Trophoblast cell (in vitro differentiated cells and primary cell): ENCODE measurements at regions not wholly inside any gene's neighbourhood (a gene's known extent, or its start where the extent isn't known, plus 50 kb on each side); places are given as distances from the start of the nearest gene placed in this dataset.
A peak's percentile ranks its signal among the peaks of the same experiment; 100 is the strongest.
"Not testable (repeated sequence)": the region's sequence is repeated elsewhere in the genome, so short reads cannot be mapped to it uniquely, and the experiment has no call there.

Experiments used
- DNase-seq, 2 donors: peaks; one replicate each; pipeline ENCODE4 v3.0.0-alpha.2; 2016
- H2AFZ ChIP-seq: 2 replicates; pipeline ENCODE4 v1.6.1; 2013; ENCODE audit warnings: low read length, moderate library complexity, mild to moderate bottlenecking; ENCODE audit not compliant: insufficient read depth, poor library complexity
- H2AK5ac ChIP-seq: 2 replicates; pipeline ENCODE4 v1.6.1; 2013; ENCODE audit warnings: mild to moderate bottlenecking, low read length
- H2BK120ac ChIP-seq: 2 replicates; pipeline ENCODE4 v1.6.1; 2013; ENCODE audit warnings: low read length, mild to moderate bottlenecking, moderate library complexity; ENCODE audit not compliant: insufficient read depth, poor library complexity
- H2BK12ac ChIP-seq: 2 replicates; pipeline ENCODE4 v1.6.1; 2013; ENCODE audit warnings: mild to moderate bottlenecking, low read length, moderate library complexity
- H2BK5ac ChIP-seq: 2 replicates; pipeline ENCODE4 v1.6.1; 2013; ENCODE audit warnings: low read length, low read depth, moderate library complexity, mild to moderate bottlenecking; ENCODE audit not compliant: poor library complexity
- H3K14ac ChIP-seq: 2 replicates; pipeline ENCODE4 v1.6.1; 2013; ENCODE audit warnings: mild to moderate bottlenecking, low read length
- H3K18ac ChIP-seq: 2 replicates; pipeline ENCODE4 v1.6.1; 2013; ENCODE audit warnings: mild to moderate bottlenecking, low read length
- H3K23ac ChIP-seq: 2 replicates; pipeline ENCODE4 v1.6.1; 2013; ENCODE audit warnings: low read length
- H3K27ac ChIP-seq: 2 replicates; pipeline ENCODE4 v1.5.1; 2013; ENCODE audit warnings: low read depth, mild to moderate bottlenecking, inconsistent platforms, low read length, moderate library complexity
- H3K27me3 ChIP-seq: 2 replicates; pipeline ENCODE4 v1.6.1; 2013; ENCODE audit warnings: inconsistent platforms, mild to moderate bottlenecking, low read length, moderate library complexity; ENCODE audit not compliant: insufficient read depth
- H3K36me3 ChIP-seq, 2 experiments: 1 replicate in 1 of 2; 2 replicates in 1 of 2; pipeline ENCODE4 v1.6.1; 2013; ENCODE audit warnings: low read length in 2 of 2, mild to moderate bottlenecking in 2 of 2, moderate library complexity in 1 of 2; ENCODE audit not compliant: insufficient read depth in 2 of 2, control insufficient read depth in 1 of 2
- H3K4ac ChIP-seq: 2 replicates; pipeline ENCODE4 v1.6.1; 2013; ENCODE audit warnings: low read depth, mild to moderate bottlenecking, low read length, moderate library complexity
- H3K4me1 ChIP-seq, 2 experiments: 1 replicate in 1 of 2; 2 replicates in 1 of 2; pipeline ENCODE4 v1.6.1; 2013; ENCODE audit warnings: low read length in 2 of 2, mild to moderate bottlenecking in 2 of 2, moderate library complexity in 1 of 2; ENCODE audit not compliant: insufficient read depth in 2 of 2, control insufficient read depth in 1 of 2
- H3K4me2 ChIP-seq: 2 replicates; pipeline ENCODE4 v1.6.1; 2013; ENCODE audit warnings: inconsistent platforms, mild to moderate bottlenecking, low read length, moderate library complexity
- H3K4me3 ChIP-seq: 2 replicates; pipeline ENCODE4 v1.5.1; 2013; ENCODE audit warnings: mild to moderate bottlenecking, low read depth, low read length, inconsistent platforms
- H3K79me1 ChIP-seq: one replicate; pipeline ENCODE4 v1.6.1; 2013; ENCODE audit warnings: low read length
- H3K79me2 ChIP-seq: 2 replicates; pipeline ENCODE4 v1.6.1; 2013; ENCODE audit warnings: low read length, mild to moderate bottlenecking; ENCODE audit not compliant: control insufficient read depth, insufficient read depth, poor library complexity
- H3K9ac ChIP-seq: 2 replicates; pipeline ENCODE4 v1.6.1; 2013; ENCODE audit warnings: mild to moderate bottlenecking, low read length
- H3K9me3 ChIP-seq: 2 replicates; pipeline ENCODE4 v1.6.1; 2013; ENCODE audit warnings: low read depth, mild to moderate bottlenecking, control low read depth, inconsistent platforms, low read length; ENCODE audit not compliant: insufficient read depth
- H4K12ac ChIP-seq: 2 replicates; pipeline ENCODE4 v1.6.1; 2013; ENCODE audit warnings: low read depth, mild to moderate bottlenecking, low read length, moderate library complexity
- H4K8ac ChIP-seq: 2 replicates; pipeline ENCODE4 v1.6.1; 2013; ENCODE audit warnings: low read depth, mild to moderate bottlenecking, low read length, moderate library complexity
- H4K91ac ChIP-seq: one replicate; pipeline ENCODE4 v1.6.1; 2013; ENCODE audit warnings: low read depth, mild to moderate bottlenecking, low read length, moderate library complexity
- WGBS: extraction: QIAGEN DNeasy Blood & Tissue Kit; methylation state at CpG from one replicate; pipeline ENCODE4 v1.1.7; 2013; ENCODE audit warnings: missing lambda C conversion rate; ENCODE audit not compliant: insufficient read length, insufficient coverage; ENCODE audit errors: extremely low coverage; 5-methylcytosine and 5-hydroxymethylcytosine counted together

- Histone ChIP-seq H3K79me2 (no peaks in the 10 kb centered on the region), H4K12ac (no peak overlapping the region), H3K4me1 (no peaks in the 10 kb centered on the region), H3K27me3 (no peaks in the 10 kb centered on the region), H2BK120ac (no peak overlapping the region), H3K4me3 (no peak overlapping the region), H3K36me3 (no peaks in the 10 kb centered on the region), H3K23ac (no peak overlapping the region), H4K8ac (no peak overlapping the region), H3K9ac (no peak overlapping the region), H4K91ac (no peak overlapping the region), H2BK5ac (no peak overlapping the region), H3K18ac (no peak overlapping the region), H3K79me1 (no peaks in the 10 kb centered on the region), H2BK12ac (no peak overlapping the region), H3K4ac (no peak overlapping the region), H3K27ac (no peak overlapping the region), H2AFZ (no peak overlapping the region), H3K4me2 (no peak overlapping the region), H3K14ac (no peak overlapping the region), H2AK5ac (no peak overlapping the region), H3K9me3 (peaks cover 4% of the 10 kb centered on the region)
- DNase-seq = peak; percentile 34 to 73
- no CpG with 5 or more reads among the region's 8 CpGs for WGBS
Observed at GRCh38 chr11:56841210-56841810, 92.8 kb upstream of the OR9G4 start.

- H4K12ac ChIP-seq, H3K4me3 ChIP-seq: not testable (repeated sequence)
- no CpG with 5 or more reads among the region's 5 CpGs for WGBS
Observed at GRCh38 chr11:56827357-56827756, 78.9 kb upstream of the OR9G4 start.

GRCh38 chr11:56819916-56820315, 71.4 kb upstream of the OR9G4 start:
- no peak overlapping the region for H4K12ac ChIP-seq
- H3K79me1 ChIP-seq = no peaks in the 10 kb centered on the region
- H2BK5ac ChIP-seq = no peak overlapping the region
- H3K14ac ChIP-seq = no peak overlapping the region
- no peaks in the 10 kb centered on the region for H3K36me3 ChIP-seq
- H3K4me2 ChIP-seq = no peak overlapping the region
- DNase-seq = no peak
- no peak overlapping the region for H3K9ac ChIP-seq
- H2AFZ ChIP-seq = no peak overlapping the region
- H3K23ac ChIP-seq = no peak overlapping the region
- no peaks in the 10 kb centered on the region for H3K9me3 ChIP-seq
- H3K4me3 ChIP-seq = no peak overlapping the region
- WGBS = no CpG with 5 or more reads among the region's 2 CpGs
- no peak overlapping the region for H3K18ac ChIP-seq
- H2BK12ac ChIP-seq = no peak overlapping the region
- H4K91ac ChIP-seq = no peak overlapping the region
- no peaks in the 10 kb centered on the region for H3K27me3 ChIP-seq
- no peaks in the 10 kb centered on the region for H3K79me2 ChIP-seq
- no peak overlapping the region for H4K8ac ChIP-seq
- no peak overlapping the region for H2BK120ac ChIP-seq
- H3K4me1 ChIP-seq = no peaks in the 10 kb centered on the region
- no peak overlapping the region for H3K27ac ChIP-seq
- H2AK5ac ChIP-seq = no peak overlapping the region
- no peak overlapping the region for H3K4ac ChIP-seq

More at GRCh38 chr11:56827357-56827756, 78.9 kb upstream of the OR9G4 start:
- not testable (repeated sequence) for H3K27me3 ChIP-seq, H3K9ac ChIP-seq, H3K18ac ChIP-seq, H4K91ac ChIP-seq, H3K79me2 ChIP-seq, H3K36me3 ChIP-seq, H3K23ac ChIP-seq, H3K4me2 ChIP-seq, H3K14ac ChIP-seq, H2BK120ac ChIP-seq, H2BK5ac ChIP-seq, H4K8ac ChIP-seq, H3K9me3 ChIP-seq, H2BK12ac ChIP-seq, H3K4ac ChIP-seq, H2AK5ac ChIP-seq, H3K27ac ChIP-seq, H2AFZ ChIP-seq, H3K4me1 ChIP-seq, H3K79me1 ChIP-seq
- peak in 1 of 2 donors; percentile 17 for DNase-seq

GRCh38 chr11:56817661-56818060, 69.2 kb upstream of the OR9G4 start:
- WGBS = no CpG with 5 or more reads among the region's 3 CpGs
- no peak overlapping the region for H2BK5ac ChIP-seq
- no peak overlapping the region for H2BK120ac ChIP-seq
- no peaks in the 10 kb centered on the region for H3K36me3 ChIP-seq
- H3K9ac ChIP-seq = no peak overlapping the region
- H4K8ac ChIP-seq = no peak overlapping the region
- no peak overlapping the region for H3K18ac ChIP-seq
- no peak overlapping the region for H3K23ac ChIP-seq
- no peak overlapping the region for H3K27ac ChIP-seq
- no peak overlapping the region for H3K4ac ChIP-seq
- no peak for DNase-seq
- no peak overlapping the region for H2AFZ ChIP-seq
- H3K9me3 ChIP-seq = no peaks in the 10 kb centered on the region
- H3K4me2 ChIP-seq = no peak overlapping the region
- H3K4me1 ChIP-seq = no peaks in the 10 kb centered on the region
- H3K27me3 ChIP-seq = no peaks in the 10 kb centered on the region
- no peaks in the 10 kb centered on the region for H3K79me1 ChIP-seq
- H2AK5ac ChIP-seq = no peak overlapping the region
- no peak overlapping the region for H3K14ac ChIP-seq
- H3K79me2 ChIP-seq = no peaks in the 10 kb centered on the region
- no peak overlapping the region for H3K4me3 ChIP-seq
- no peak overlapping the region for H4K12ac ChIP-seq
- H4K91ac ChIP-seq = no peak overlapping the region
- H2BK12ac ChIP-seq = no peak overlapping the region
